ENCODE measurements at regions not wholly inside any gene's neighbourhood (a gene's known extent, or its start where the extent isn't known, plus 50 kb on each side); places are given as distances from the start of the nearest gene placed in this dataset.

DNA sequence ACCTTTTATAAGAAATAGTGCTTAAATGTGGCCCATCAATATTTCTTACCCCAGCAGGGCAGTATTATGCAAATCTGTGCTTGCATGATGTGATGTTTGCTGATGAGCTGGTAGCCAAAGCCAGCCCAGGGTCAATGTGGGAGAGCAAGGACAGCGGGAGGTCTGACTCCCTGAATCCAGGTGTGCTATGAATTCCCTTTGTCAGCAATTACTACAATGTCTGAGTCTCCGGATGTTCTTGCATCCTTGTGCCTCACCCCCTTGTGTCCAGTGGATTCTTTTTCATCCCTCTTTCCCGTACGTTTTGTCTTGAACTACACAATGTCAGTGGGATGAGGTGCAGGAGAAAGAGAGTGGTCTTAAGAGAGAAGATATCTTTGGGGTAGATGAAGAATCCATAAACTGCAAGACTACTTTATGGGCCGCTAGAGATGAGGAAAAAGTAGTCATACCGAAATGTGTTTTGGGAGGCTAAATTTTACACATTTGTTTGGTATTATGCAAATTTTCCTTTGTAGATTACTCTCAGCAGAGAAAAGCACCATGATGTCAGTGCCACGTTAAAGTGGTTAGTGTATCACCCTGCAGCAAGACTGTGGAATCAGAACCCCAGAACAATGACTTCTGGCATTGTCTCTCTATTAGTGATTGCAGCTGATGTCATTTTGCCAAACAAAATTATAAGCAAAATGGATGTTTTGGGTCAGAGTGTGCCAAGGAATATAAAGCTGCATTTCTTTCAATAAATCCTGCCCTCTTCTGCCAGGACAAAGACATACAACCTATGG is 53.5 kb upstream of the TSHZ3 start:
- Histone ChIP-seq H3K27ac (ENCODE audit: low read depth, low read length) (no peak overlapping the region), H4K20me1 (ENCODE audit: control insufficient read depth, insufficient read depth, low read depth, low read length) (no peaks in the 10 kb centered on the region), H3K36me3 (ENCODE audit: control insufficient read depth, low read length) (no peaks in the 10 kb centered on the region), H3K9me3 (ENCODE audit: control insufficient read depth, insufficient read depth, low read length) (no peaks in the 10 kb centered on the region; the same call in 1 of the 2 replicates), H3K9me2 (replicated peaks; ENCODE audit: control insufficient read depth, low read length) (no peaks in the 10 kb centered on the region), H3K79me2 (ENCODE audit: control insufficient read depth, low read length) (no peaks in the 10 kb centered on the region), H3F3A (ENCODE audit: control insufficient read depth, insufficient read depth) (no peaks in the 10 kb centered on the region), H3K4me2 (ENCODE audit: low read length) (no peak overlapping the region), H3K4me3 (ENCODE audit: low read length) (no peak overlapping the region), H3K27me3 (ENCODE audit: control insufficient read depth, low read length) (no peaks in the 10 kb centered on the region), H3K4me1 (ENCODE audit: control insufficient read depth, low read length) (no peaks in the 10 kb centered on the region)
- TF ChIP-seq CTCF (IDR thresholded peaks at IDR 0.05; ENCODE audit: low read depth, low read length, poor library complexity, severe bottlenecking) (no peak), EZH2phosphoT487 (IDR thresholded peaks at IDR 0.05; ENCODE audit: borderline replicate concordance, low read length) (no peak)

DNA sequence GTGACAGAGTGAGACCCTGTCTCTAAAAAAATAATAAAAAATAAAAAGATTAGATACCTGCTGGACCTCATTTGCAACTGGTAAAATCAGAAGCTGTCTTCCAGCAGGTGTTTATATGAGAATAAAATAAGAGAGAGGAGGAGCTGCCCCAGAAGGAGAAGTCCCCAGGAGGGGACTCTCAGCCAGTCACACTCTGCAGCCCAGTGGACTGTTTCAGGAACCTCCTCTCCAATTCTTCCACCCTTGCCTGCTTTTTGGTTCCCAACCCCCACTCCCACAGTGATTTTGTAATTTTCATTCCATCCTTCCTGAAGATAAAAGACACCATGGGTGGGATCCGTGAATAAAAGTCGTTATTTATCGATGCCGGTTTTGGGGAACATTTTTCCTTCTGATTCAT is 56.9 kb upstream of the TSHZ3 start:
- no peak overlapping the region for H3K4me2 ChIP-seq (ENCODE audit: low read length)
- H3K79me2 ChIP-seq (ENCODE audit: control insufficient read depth, low read length) = no peaks in the 10 kb centered on the region
- H4K20me1 ChIP-seq (ENCODE audit: control insufficient read depth, insufficient read depth, low read depth, low read length) = no peaks in the 10 kb centered on the region
- H3F3A ChIP-seq (ENCODE audit: control insufficient read depth, insufficient read depth) = no peaks in the 10 kb centered on the region
- H3K9me3 ChIP-seq (ENCODE audit: control insufficient read depth, insufficient read depth, low read length) = peaks cover 5% of the 10 kb centered on the region; the same call in 1 of the 2 replicates
- H3K27ac ChIP-seq (ENCODE audit: low read depth, low read length) = no peak overlapping the region
- no peak overlapping the region for H3K4me3 ChIP-seq (ENCODE audit: low read length)
- H3K4me1 ChIP-seq (ENCODE audit: control insufficient read depth, low read length) = no peaks in the 10 kb centered on the region
- H3K36me3 ChIP-seq (ENCODE audit: control insufficient read depth, low read length) = no peaks in the 10 kb centered on the region
- no peaks in the 10 kb centered on the region for H3K9me2 ChIP-seq (replicated peaks; ENCODE audit: control insufficient read depth, low read length)
- H3K27me3 ChIP-seq (ENCODE audit: control insufficient read depth, low read length) = no peaks in the 10 kb centered on the region
- TF ChIP-seq EZH2phosphoT487 (IDR thresholded peaks at IDR 0.05; ENCODE audit: borderline replicate concordance, low read length) (no peak), CTCF (IDR thresholded peaks at IDR 0.05; ENCODE audit: low read depth, low read length, poor library complexity, severe bottlenecking) (no peak)

DNA sequence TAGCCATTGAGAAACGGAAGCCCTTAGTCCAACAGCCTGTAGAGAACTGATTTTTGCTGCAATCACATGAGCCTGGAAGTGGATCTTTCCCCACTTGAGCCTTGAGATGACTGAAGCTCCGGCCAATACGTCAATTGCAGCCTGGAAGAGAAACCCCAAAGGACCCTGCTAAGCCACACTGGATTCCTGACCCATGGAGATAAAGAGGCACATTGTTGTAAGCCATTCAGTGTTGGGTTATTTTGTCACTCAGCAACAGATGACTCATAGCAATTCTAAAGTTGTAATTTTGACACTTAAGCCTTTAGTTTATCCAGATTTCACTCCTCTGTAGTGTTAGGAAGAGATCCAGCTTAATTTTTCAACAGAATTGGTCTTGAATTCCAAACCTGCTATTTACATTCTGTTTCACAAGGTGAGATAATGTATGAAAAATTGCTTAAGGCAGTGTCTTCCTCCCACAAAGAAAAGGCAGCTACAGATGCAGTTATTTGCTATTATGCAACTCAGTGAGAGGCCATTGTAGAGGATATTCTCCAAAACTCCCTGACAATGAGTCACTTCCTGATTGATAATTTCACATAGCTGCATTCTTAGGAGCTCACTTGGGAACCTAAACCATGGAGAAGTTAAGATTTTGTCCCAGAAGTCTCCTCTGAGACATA is 59.4 kb upstream of the TSHZ3 start:
- Histone ChIP-seq H3K9me3 (ENCODE audit: control insufficient read depth, insufficient read depth, low read length) (peaks cover 5% of the 10 kb centered on the region; the same call in 1 of the 2 replicates), H3K4me2 (ENCODE audit: low read length) (no peak overlapping the region)

More for the DNA sequence above, 59.4 kb upstream of the TSHZ3 start:
- H3F3A ChIP-seq (ENCODE audit: control insufficient read depth, insufficient read depth) = no peaks in the 10 kb centered on the region
- no peaks in the 10 kb centered on the region for H3K36me3 ChIP-seq (ENCODE audit: control insufficient read depth, low read length)
- H3K27me3 ChIP-seq (ENCODE audit: control insufficient read depth, low read length) = no peaks in the 10 kb centered on the region
- no peaks in the 10 kb centered on the region for H3K9me2 ChIP-seq (replicated peaks; ENCODE audit: control insufficient read depth, low read length)
- H4K20me1 ChIP-seq (ENCODE audit: control insufficient read depth, insufficient read depth, low read depth, low read length) = no peaks in the 10 kb centered on the region
- no peak overlapping the region for H3K27ac ChIP-seq (ENCODE audit: low read depth, low read length)
- TF ChIP-seq CTCF (IDR thresholded peaks at IDR 0.05; ENCODE audit: low read depth, low read length, poor library complexity, severe bottlenecking) (no peak), EZH2phosphoT487 (IDR thresholded peaks at IDR 0.05; ENCODE audit: borderline replicate concordance, low read length) (no peak)
- H3K79me2 ChIP-seq (ENCODE audit: control insufficient read depth, low read length) = no peaks in the 10 kb centered on the region
- H3K4me1 ChIP-seq (ENCODE audit: control insufficient read depth, low read length) = no peaks in the 10 kb centered on the region
- no peak overlapping the region for H3K4me3 ChIP-seq (ENCODE audit: low read length)
